ENCODE measurements at regions not wholly inside any gene's neighbourhood (a gene's known extent, or its start where the extent isn't known, plus 50 kb on each side); places are given as distances from the start of the nearest gene placed in this dataset.

DNA sequence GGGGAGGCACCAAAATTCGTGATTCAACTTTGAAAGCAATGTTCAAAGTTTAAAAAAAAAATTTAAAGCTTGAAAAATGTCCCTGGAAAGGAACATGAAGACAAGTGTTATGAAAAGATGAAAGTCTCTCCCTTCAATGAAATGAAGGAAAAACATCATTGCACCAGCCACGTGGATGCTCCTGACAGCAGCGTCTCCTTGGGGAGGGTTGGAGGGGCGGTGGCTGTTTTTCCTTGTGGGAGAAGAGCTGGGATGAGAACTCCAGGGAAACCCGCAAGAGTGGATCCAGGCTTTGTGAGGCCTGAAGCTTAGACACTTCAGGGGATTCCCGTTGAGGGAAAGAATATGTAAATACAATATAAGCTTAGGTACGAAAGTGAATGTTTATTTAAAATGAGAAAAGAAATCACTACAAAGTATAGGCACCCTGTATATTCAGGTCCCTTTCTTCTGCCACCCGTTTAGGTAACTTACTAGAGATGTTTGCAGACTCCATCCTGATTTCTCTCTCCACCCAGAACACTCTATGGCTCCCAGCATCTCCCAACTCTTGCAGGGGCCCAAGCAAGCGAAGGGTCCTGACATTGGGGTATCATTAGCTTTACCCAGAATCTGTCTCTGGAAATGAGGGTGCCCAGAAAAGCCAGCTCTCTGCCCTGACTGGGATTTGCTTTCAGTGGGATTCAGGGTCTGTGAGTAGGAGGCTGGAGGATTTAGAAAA, 63.1 kb upstream of the BAIAP2L1 start:
- no peak for DNase-seq

DNA sequence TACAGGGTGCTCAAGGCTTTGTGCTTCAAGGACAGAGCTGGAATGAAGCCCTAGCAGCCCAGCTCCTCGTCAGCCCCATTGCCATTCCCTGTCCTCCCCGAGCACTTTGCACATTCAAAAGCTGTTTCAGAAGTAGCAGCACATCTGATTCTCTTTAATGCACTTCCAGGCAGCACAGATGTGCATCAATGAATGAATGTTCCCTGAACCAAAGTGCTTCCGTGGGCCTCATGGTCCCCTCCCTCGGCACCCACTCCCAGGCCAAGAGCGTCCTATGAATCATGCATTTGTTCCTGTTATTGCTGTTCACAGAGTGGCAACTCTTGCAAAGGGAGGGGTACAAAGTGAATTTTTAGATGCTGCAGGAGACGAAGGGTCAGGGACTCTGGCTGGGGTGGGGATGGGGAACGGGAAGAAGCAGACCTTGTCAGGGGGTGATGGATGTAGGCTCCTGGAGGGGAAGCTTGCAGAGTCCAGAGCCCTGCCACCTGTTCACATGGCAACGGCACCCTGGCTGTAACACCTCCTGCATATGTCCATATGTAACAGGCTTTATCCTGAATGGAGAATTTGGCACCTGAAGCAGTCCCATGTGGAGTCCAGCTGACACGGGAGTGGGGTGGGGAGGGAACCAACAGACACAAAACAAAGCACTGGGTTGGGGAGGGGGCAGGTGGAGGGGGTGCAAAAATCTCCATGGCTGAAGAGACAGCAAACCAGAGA, 62.2 kb upstream of the BAIAP2L1 start:
- no peak for DNase-seq

DNA sequence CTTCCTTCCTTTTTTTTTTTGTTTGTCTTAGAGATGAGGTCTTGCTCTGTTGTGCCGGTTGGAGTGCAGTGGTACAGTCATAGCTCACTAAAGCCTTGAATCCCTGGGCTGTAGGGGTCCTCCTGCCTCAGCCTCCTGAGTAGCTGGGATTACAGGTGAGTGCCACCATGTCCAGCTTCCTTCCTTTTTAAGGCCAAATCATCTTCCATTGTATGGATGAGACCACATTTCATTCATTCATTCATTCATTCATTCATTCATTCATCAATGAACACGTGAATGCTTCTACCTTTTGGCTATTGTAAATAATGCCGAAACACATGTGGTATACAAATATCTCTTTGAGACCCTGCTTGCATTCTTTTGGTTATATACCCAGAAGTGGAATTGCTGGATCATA, 60.0 kb upstream of the BAIAP2L1 start:
- no peak for DNase-seq

DNA sequence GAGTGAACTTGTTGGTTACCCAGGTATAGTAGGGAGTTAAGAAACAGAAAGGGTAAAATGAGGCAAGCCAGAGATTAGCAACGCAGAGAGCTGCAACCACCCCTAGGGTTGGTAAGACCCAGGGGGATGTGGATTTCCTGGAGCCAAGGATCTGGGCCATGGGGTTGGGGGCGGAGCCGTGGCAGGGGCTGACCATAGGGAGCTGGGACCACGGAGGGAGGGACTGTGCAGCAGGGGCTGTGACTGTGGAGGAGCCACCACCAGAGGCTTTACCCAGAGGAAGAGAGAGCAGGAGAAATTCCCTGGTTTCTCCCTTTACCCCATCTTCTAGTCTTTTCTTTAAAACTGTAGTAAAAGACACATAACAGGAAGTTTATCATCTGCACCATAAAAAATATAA, 58.6 kb upstream of the BAIAP2L1 start:
- DNase-seq = no peak

DNA sequence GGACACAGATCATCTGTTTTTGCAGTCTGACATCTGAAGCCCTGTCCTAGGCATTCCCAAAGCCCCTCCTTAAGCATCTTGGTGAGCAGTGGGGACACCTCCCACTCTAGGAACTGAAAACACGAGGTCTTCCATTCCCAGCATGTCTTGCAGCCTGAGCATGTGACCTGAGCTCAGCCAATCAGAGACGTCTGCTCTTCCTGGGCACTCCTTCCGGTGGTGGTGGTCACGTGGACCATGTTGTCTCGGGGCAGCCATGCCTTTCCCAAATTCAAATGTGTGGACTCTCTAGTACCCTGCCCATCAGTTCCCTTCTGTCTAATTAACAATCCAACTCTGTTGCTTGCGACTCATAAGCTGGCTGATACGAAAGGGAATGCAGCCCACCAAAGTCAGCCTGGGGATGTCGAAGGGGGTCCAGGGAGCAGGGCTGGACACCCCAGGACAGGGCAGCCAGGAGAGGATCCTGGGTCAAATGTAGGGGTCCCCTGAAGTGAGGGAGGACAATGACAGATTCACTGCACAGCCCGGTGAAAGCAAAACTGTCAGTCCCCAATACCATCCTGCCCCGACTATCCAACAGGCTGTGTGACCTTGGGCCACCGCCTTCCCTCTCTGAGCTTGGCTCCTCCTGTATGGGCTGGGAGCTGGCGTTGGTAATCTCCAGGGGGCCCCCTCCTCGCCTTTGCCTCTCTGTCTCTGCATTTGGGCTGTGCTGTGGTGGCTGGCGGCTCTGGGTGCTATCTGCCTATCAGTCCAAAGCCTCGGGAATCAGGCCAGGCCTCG, 57.4 kb upstream of the BAIAP2L1 start:
- no peak for DNase-seq

DNA sequence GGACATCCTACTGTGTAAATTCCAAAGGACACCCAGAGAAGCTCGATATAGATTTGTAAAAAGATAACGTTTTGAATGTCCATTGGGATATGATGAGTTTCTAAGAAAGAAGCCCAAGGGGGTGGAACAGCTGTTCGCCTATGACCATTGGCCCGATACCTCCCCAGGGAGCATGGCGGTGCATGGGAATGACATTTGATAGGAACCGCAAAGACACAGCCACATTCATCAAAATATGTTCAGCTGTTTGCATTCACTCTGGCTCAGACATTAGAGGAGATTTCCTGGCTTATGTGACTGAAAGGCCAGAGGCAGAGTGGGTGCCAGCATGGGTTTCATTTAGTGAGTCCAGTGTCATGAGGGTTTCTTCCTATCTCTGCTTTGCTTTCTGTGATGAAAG, 56.0 kb upstream of the BAIAP2L1 start:
- no peak for DNase-seq

DNA sequence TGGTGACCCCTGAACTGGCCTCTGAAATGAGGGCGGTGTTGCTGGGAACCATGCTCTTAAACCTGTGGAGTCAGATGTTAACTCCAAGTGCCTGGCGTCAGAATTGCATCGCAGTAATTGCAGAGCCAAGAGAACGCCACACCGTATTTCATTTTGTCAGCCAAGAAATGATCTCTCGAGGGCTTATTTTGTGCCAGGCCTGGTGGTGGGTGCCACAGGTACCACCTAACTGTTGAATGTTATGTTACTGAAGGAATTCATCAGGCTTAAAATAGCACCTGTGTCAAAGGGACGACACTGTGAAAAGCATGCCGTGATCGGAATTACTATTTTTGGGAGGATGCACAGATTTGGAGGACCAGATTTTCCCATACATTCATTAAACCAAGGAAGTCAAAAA, 51.9 kb upstream of the BAIAP2L1 start:
- no peak for DNase-seq

Measured in activated CD4-positive, alpha-beta T cell treated with anti-CD3 and anti-CD28 coated beads, Interleukin-10, Interleukin-2, amounts not matched to agents 100 ng/mL and 50 ng/mL, durations not matched to agents 16 hours and 8 hours (primary cell).